K562 (cell line): ENCODE measurements at regions not wholly inside any gene's neighbourhood (a gene's known extent, or its start where the extent isn't known, plus 50 kb on each side); places are given as distances from the start of the nearest gene placed in this dataset.

ENCODE experiments used
- ATAC-seq: fragments of 200-7000 bp; cut with Tn5 transposase; 3 replicates; pipeline ENCODE4 v1.9.1; 2020; ENCODE audit warnings: moderate library complexity
- BruUV-seq: library from RNA; stranded (reverse); fragments of 400-500 nt; replicated peaks from 2 replicates; lab custom pipeline; 2021; lab: Mats Ljungman, UMichigan
- CTCF ChIA-PET: fragments of 300-600 bp; formaldehyde crosslinking; extraction: SDS; loops from one replicate; lab custom pipeline; 2021; ENCODE audit warnings: low intra/inter-chr PET ratio; lab: Yijun Ruan, JAX
- POLR2A ChIA-PET: fragments of 300-600, 350-650 bp; sonication (Branson Sonifier 250); formaldehyde crosslinking; extraction: SDS; loops from one replicate; lab custom pipeline; 2021; ENCODE audit warnings: antibody characterized with exemption, inconsistent platforms; lab: Yijun Ruan, JAX
- DNase-seq, 4 experiments: peaks; one replicate each; pipeline versions ENCODE4 v3.0.0 to v3.0.0-alpha.2; 2011 to 2018; ENCODE audit warnings: low spot score in 3 of 4, mixed read lengths in 3 of 4; ENCODE audit errors: extremely low read depth in 1 of 4
- FAIRE-seq: peaks from 2 replicates; lab custom pipeline; 2011; peaks lifted over from hg19 to GRCh38; lab: Jason Lieb, UNC
- H2AFZ ChIP-seq: 2 replicates; pipeline ENCODE4 v1.6.0; 2011; ENCODE audit warnings: low read depth, low read length, control low read depth, inconsistent platforms
- H3K27ac ChIP-seq: fragments of 200-600 bp; 3 replicates; pipeline ENCODE4 v1.8.0; 2011; ENCODE audit warnings: low read depth, mild to moderate bottlenecking, control low read depth, inconsistent platforms, low read length, moderate library complexity, mixed read lengths; ENCODE audit errors: extremely low read depth
- H3K27me3 ChIP-seq, 2 experiments: fragments of 300-600 bp in 1 of 2; 2 replicates in 1 of 2; 3 replicates in 1 of 2; pipeline versions ENCODE4 v1.6.0 to v1.8.0; 2011; ENCODE audit warnings: inconsistent platforms in 2 of 2, low read length in 2 of 2, mild to moderate bottlenecking in 1 of 2, mixed read lengths in 1 of 2, moderate library complexity in 1 of 2; ENCODE audit not compliant: control insufficient read depth in 2 of 2, insufficient read depth in 2 of 2
- H3K36me3 ChIP-seq: fragments of 300-600 bp; 3 replicates; pipeline ENCODE4 v1.8.0; 2011; ENCODE audit warnings: mild to moderate bottlenecking, low read length, inconsistent platforms; ENCODE audit not compliant: control insufficient read depth, insufficient read depth
- H3K4me1 ChIP-seq, 2 experiments: fragments of 200-600 bp in 1 of 2; replicated peaks in 1 of 2; 2 replicates in 1 of 2; 3 replicates in 1 of 2; pipeline versions ENCODE4 v1.5.1 to v1.8.0; 2011; ENCODE audit warnings: inconsistent platforms in 2 of 2, low read length in 2 of 2, mild to moderate bottlenecking in 1 of 2, mixed read lengths in 1 of 2, moderate library complexity in 1 of 2; ENCODE audit not compliant: control insufficient read depth in 2 of 2, insufficient read depth in 2 of 2
- H3K4me2 ChIP-seq: 2 replicates; pipeline ENCODE4 v1.6.1; 2011; ENCODE audit warnings: low read length, control low read depth, inconsistent platforms, mixed read lengths; ENCODE audit not compliant: insufficient read depth
- H3K4me3 ChIP-seq: fragments of 200-600 bp; sonication (generic), shearing (Covaris generic); 2 replicates; pipeline ENCODE4 v1.5.1; 2016; ENCODE audit warnings: control low read depth, inconsistent platforms
- H3K79me2 ChIP-seq: fragments of 200-600 bp; 3 replicates; pipeline ENCODE4 v1.8.0; 2011; ENCODE audit warnings: low read length, inconsistent platforms; ENCODE audit not compliant: control insufficient read depth, insufficient read depth
- H3K9ac ChIP-seq, 2 experiments: 2 replicates each; pipeline versions ENCODE4 v1.6.0 to v1.6.1; 2011; ENCODE audit warnings: low read depth in 2 of 2, low read length in 2 of 2, control low read depth in 1 of 2, inconsistent platforms in 1 of 2, mild to moderate bottlenecking in 1 of 2, mixed read lengths in 1 of 2; ENCODE audit not compliant: insufficient read depth in 1 of 2
- H3K9me1 ChIP-seq: one replicate; pipeline ENCODE4 v1.6.0; 2011; ENCODE audit warnings: inconsistent platforms, mild to moderate bottlenecking, low read length, moderate library complexity; ENCODE audit not compliant: control insufficient read depth, insufficient read depth
- H3K9me3 ChIP-seq: replicated peaks from 2 replicates; pipeline ENCODE4 v1.5.1; 2011; ENCODE audit warnings: low read depth, low read length, inconsistent platforms; ENCODE audit not compliant: control insufficient read depth, insufficient read depth
- H4K20me1 ChIP-seq: replicated peaks from 2 replicates; pipeline ENCODE4 v1.6.1; 2011; ENCODE audit warnings: low read length, inconsistent platforms, mixed read lengths; ENCODE audit not compliant: control insufficient read depth, insufficient read depth
- ATF7 ChIP-seq: fragments of 450-650 bp; IDR thresholded peaks from 2 replicates; pipeline ENCODE4 v1.7.1; 2014; ENCODE audit warnings: mild to moderate bottlenecking, moderate library complexity
- FUS ChIP-seq: fragments of 200-400 bp; formaldehyde crosslinking; optimal IDR thresholded peaks from 2 replicates; pipeline ENCODE3; 2017; ENCODE audit warnings: low read depth, low read length
- NR2C1 ChIP-seq, 2 experiments: fragments of 450-650 bp; IDR thresholded peaks; 2 replicates each; pipeline ENCODE4 v1.6.1; 2017; ENCODE audit warnings: mild to moderate bottlenecking in 2 of 2, antibody characterized with exemption in 1 of 2, inconsistent platforms in 1 of 2, missing compliant biosample characterization in 1 of 2, missing genetic modification characterization in 1 of 2
- SMC3 ChIP-seq: conservative IDR thresholded peaks from 2 replicates; pipeline ENCODE4 v1.6.1; 2011; ENCODE audit warnings: low read depth, low read length, improper control_type of control experiment; ENCODE audit not compliant: insufficient read depth
- SP2 ChIP-seq: IDR thresholded peaks from 2 replicates; pipeline ENCODE4 v1.6.1; 2011; ENCODE audit warnings: mild to moderate bottlenecking, low read depth, low read length, moderate library complexity; ENCODE audit not compliant: poor library complexity, severe bottlenecking; ENCODE audit errors: extremely low read depth
- ZNF644 ChIP-seq: fragments of 200-800 bp; sonication (Bioruptor generic); IDR thresholded peaks from 2 replicates; pipeline ENCODE4 v1.6.1; 2016; ENCODE audit warnings: low read depth, missing genetic modification characterization, missing compliant biosample characterization
- WGBS: fragments of 100-300 bp; shearing (Covaris generic); methylation state at CpG from one replicate; pipeline ENCODE4 v1.1.6; 2016; ENCODE audit warnings: low coverage, mixed read lengths; ENCODE audit not compliant: insufficient coverage; ENCODE audit errors: missing lambda C conversion rate; 5-methylcytosine and 5-hydroxymethylcytosine counted together
- in situ Hi-C: fragments of 300-500 bp; cut with MboI; formaldehyde crosslinking; loops from 4 replicates; pipeline ENCODE4 v1.15.0; 2018; ENCODE audit warnings: inconsistent platforms, mixed read lengths
- intact Hi-C: fragments of 100-400 bp; cut with micrococcal nuclease; formaldehyde crosslinking; loops from 2 replicates; pipeline ENCODE4 v1.14.2; 2022

DNA sequence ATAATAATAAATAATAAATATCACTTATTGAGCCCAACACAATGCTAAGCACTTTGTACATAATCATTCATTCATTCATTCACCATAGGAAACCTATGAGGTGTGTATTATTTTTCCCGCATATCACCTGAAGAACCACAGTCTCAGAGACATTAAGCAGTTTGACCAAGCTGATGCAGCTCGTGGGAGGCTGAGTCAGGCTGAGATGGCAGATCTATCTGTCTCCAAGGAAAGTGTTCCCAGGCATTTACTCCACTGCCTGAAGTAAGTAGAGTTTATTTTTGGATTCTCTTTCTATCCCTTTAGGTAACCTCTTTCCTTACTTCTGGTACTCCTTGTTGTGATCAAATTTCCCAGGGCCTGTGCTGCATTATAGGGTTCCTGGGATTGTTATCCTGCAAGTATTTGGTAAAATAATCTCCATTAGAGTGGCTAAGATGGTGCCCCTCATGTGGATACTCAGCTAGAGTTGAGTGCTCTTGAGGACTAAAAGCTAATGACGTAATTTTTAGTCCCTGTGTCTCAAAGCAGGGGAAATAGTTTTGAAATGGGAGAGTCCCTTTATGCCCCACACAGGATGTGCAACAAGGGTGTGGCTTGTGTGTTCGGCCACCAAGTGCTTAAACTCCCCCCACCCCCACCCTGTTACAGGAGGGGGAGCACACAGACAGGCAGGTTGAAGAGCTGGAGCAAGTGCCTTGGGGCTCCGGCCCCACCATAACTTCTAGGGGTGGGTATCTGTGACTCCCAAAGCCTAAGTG lies 467.0 kb downstream of the STIM2 start:
- no peaks in the 10 kb centered on the region for H3K9me3 ChIP-seq
- H3K4me1 ChIP-seq = no peaks in the 10 kb centered on the region
- TF ChIP-seq ATF7 = peak; percentile 18; the same call in 1 of the 2 replicates
- TF ChIP-seq SMC3 = no peak
- no peak for TF ChIP-seq ZNF644 (tag)
- no peak for TF ChIP-seq SP2
- no peak for TF ChIP-seq FUS
- TF ChIP-seq NR2C1 (IDR thresholded peaks at IDR 0.05) = no peak
- TF ChIP-seq NR2C1 (tag; IDR thresholded peaks at IDR 0.05) = no peak
- WGBS = 8% methylated on average over 5 of the region's 5 CpGs
- BruUV-seq = no TSS peak
- H3K27ac ChIP-seq = no peak overlapping the region
- no peak for DNase-seq
- no peak for FAIRE-seq
- H3K27me3 ChIP-seq = no peaks in the 10 kb centered on the region
- H3K4me2 ChIP-seq = no peak overlapping the region
- intact Hi-C loops (loop anchor here (10.0 kb wide), 1 partner anchor 153 kb away; no protein-coding TSS in a partner anchor), in situ Hi-C loops (no loop called here)
- ChIA-PET POLR2A (interaction anchor here (0.8 kb wide), 1 partner anchor 19 kb away, joined by 5 read pairs; no protein-coding TSS in a partner anchor), CTCF (no interaction called here)
- no peak overlapping the region for H3K4me3 ChIP-seq
- no peaks in the 10 kb centered on the region for H3K36me3 ChIP-seq
- no peaks in the 10 kb centered on the region for H4K20me1 ChIP-seq
- no peak overlapping the region for H2AFZ ChIP-seq
- ATAC-seq = no peak
- H3K9me1 ChIP-seq = no peaks in the 10 kb centered on the region
- no peaks in the 10 kb centered on the region for H3K79me2 ChIP-seq
- no peak overlapping the region for H3K9ac ChIP-seq
